Natural killer cell (primary cell): ENCODE measurements at regions not wholly inside any gene's neighbourhood (a gene's known extent, or its start where the extent isn't known, plus 50 kb on each side); places are given as distances from the start of the nearest gene placed in this dataset.

Experiments
- ATAC-seq, 3 donors: fragments of 150-1000 bp in 2 of 3; fragments of 200-7000 bp in 1 of 3; cut with Tn5 transposase; 1 replicate in 1 of 3; 2 replicates in 2 of 3; pipeline ENCODE4 v1.10.0; 2021; ENCODE audit warnings: mild to moderate bottlenecking in 2 of 3, moderate library complexity in 2 of 3
- DNase-seq, 2 donors: peaks; one replicate each; pipeline versions ENCODE4 v3.0.0 to v3.0.0-alpha.2; 2013 to 2021; ENCODE audit warnings: mixed read lengths in 1 of 2
- H3K27ac ChIP-seq: one replicate; pipeline ENCODE4 v1.5.1; 2013; ENCODE audit warnings: mild to moderate bottlenecking, low read length
- H3K27me3 ChIP-seq: one replicate; pipeline ENCODE4 v1.6.1; 2013; ENCODE audit warnings: low read length; ENCODE audit not compliant: control insufficient read depth, insufficient read depth
- H3K36me3 ChIP-seq: one replicate; pipeline ENCODE4 v1.6.1; 2013; ENCODE audit warnings: low read length; ENCODE audit not compliant: control insufficient read depth, insufficient read depth
- H3K4me1 ChIP-seq: one replicate; pipeline ENCODE4 v1.6.1; 2013; ENCODE audit warnings: low read length; ENCODE audit not compliant: control insufficient read depth, insufficient read depth
- H3K4me3 ChIP-seq: one replicate; pipeline ENCODE4 v1.5.1; 2013; ENCODE audit warnings: low read length
- H3K9me3 ChIP-seq: one replicate; pipeline ENCODE4 v1.6.1; 2013; ENCODE audit warnings: low read length; ENCODE audit not compliant: control insufficient read depth, insufficient read depth
- H3K27ac Mint-ChIP-seq, 2 donors: one replicate each; pipeline ENCODE4 v1.8.0; 2022; ENCODE audit warnings: mild to moderate bottlenecking in 2 of 2, mixed read lengths in 2 of 2, moderate library complexity in 1 of 2
- H3K27me3 Mint-ChIP-seq, 2 donors: one replicate each; pipeline ENCODE4 v1.8.0; 2022; ENCODE audit warnings: low read depth in 2 of 2, mixed read lengths in 2 of 2
- H3K36me3 Mint-ChIP-seq: one replicate; pipeline ENCODE4 v1.8.0; 2022; ENCODE audit warnings: mixed read lengths
- H3K4me1 Mint-ChIP-seq, 2 donors: one replicate each; pipeline ENCODE4 v1.8.0; 2022; ENCODE audit warnings: mixed read lengths in 2 of 2
- H3K4me3 Mint-ChIP-seq: one replicate; pipeline ENCODE4 v1.8.0; 2022; ENCODE audit warnings: mild to moderate bottlenecking, moderate library complexity, mixed read lengths
- H3K9me3 Mint-ChIP-seq, 2 donors: one replicate each; pipeline ENCODE4 v1.8.0; 2022; ENCODE audit warnings: mixed read lengths in 2 of 2
- WGBS: methylation state at CpG from one replicate; pipeline ENCODE4 v1.1.7; 2013; ENCODE audit warnings: missing lambda C conversion rate; ENCODE audit not compliant: insufficient coverage; 5-methylcytosine and 5-hydroxymethylcytosine counted together
- intact Hi-C: fragments of 100-400 bp; cut with micrococcal nuclease; formaldehyde crosslinking; loops from one replicate; pipeline ENCODE4 v1.14.2; 2022
- TF ChIP-seq, protein P1 (sequence below): fragments of 200-600 bp; IDR thresholded peaks from one replicate; pipeline ENCODE4 v1.8.0; 2022; ENCODE audit warnings: antibody characterized with exemption

GRCh38 chr12:93153321-93153720 is 224.2 kb upstream of the EEA1 start:
- H3K9me3 Mint-ChIP-seq = peaks cover 0 to 3% of the 10 kb centered on the region in 2 donors
- H3K27ac Mint-ChIP-seq = no peak overlapping the region
- Histone ChIP-seq H3K9me3 (no peaks in the 10 kb centered on the region), H3K27me3 (no peaks in the 10 kb centered on the region), H3K27ac (no peak overlapping the region), H3K4me1 (no peaks in the 10 kb centered on the region), H3K4me3 (no peak overlapping the region), H3K36me3 (no peaks in the 10 kb centered on the region)
- intact Hi-C loops = no loop called here
- H3K36me3 Mint-ChIP-seq = no peaks in the 10 kb centered on the region
- peaks cover 5 to 13% of the 10 kb centered on the region in 2 donors for H3K27me3 Mint-ChIP-seq
- no peak for DNase-seq
- no peaks in the 10 kb centered on the region for H3K4me1 Mint-ChIP-seq
- WGBS = 82% methylated on average over 3 of the region's 3 CpGs
- ATAC-seq = no peak
- no peak overlapping the region for H3K4me3 Mint-ChIP-seq
- TF ChIP-seq, protein P1, sequence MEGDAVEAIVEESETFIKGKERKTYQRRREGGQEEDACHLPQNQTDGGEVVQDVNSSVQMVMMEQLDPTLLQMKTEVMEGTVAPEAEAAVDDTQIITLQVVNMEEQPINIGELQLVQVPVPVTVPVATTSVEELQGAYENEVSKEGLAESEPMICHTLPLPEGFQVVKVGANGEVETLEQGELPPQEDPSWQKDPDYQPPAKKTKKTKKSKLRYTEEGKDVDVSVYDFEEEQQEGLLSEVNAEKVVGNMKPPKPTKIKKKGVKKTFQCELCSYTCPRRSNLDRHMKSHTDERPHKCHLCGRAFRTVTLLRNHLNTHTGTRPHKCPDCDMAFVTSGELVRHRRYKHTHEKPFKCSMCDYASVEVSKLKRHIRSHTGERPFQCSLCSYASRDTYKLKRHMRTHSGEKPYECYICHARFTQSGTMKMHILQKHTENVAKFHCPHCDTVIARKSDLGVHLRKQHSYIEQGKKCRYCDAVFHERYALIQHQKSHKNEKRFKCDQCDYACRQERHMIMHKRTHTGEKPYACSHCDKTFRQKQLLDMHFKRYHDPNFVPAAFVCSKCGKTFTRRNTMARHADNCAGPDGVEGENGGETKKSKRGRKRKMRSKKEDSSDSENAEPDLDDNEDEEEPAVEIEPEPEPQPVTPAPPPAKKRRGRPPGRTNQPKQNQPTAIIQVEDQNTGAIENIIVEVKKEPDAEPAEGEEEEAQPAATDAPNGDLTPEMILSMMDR = no peak

DNA sequence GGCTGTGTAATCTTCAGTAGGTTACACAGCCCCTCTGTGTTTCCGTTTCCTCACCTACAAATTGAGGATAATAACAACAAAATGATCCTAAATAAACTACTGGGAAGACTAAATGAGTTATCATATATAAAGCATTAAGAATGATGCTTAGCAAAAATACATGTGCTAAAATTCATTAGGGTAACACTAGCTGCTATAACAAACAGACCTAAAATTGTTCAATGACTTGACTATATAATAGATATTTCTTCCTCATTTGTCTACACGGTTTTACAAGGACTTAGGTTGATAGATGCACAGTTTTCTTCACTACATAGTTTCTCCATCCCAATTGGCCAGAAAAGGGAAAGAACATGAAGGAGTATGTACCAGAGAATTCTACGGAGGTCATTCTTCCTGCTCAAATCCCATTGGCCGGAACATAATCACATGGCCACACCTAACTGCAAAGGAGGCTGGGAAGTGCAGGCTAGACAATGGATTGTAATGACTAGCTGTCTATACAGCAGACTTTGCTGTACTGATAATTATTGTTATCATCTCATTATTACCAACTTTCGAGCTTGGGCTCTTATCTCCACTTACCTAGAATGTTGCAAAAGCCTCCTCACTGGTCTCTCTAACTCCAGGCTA is 223.5 kb upstream of the NUDT4 start:
- Histone ChIP-seq H3K4me1 (no peaks in the 10 kb centered on the region), H3K36me3 (no peaks in the 10 kb centered on the region), H3K27ac (no peak overlapping the region), H3K9me3 (no peaks in the 10 kb centered on the region), H3K4me3 (no peak overlapping the region), H3K27me3 (no peaks in the 10 kb centered on the region)
- Mint-ChIP-seq H3K4me1 (no peaks in the 10 kb centered on the region), H3K4me3 (no peak overlapping the region), H3K36me3 (no peaks in the 10 kb centered on the region), H3K27me3 (peaks cover 5 to 13% of the 10 kb centered on the region in 2 donors), H3K9me3 (peaks cover 0 to 3% of the 10 kb centered on the region in 2 donors), H3K27ac (no peak overlapping the region)
- TF ChIP-seq, protein P1 = no peak
- no peak for DNase-seq
- intact Hi-C loops = no loop called here
- 98% methylated on average over 3 of the region's 5 CpGs for WGBS
- no peak for ATAC-seq

DNA sequence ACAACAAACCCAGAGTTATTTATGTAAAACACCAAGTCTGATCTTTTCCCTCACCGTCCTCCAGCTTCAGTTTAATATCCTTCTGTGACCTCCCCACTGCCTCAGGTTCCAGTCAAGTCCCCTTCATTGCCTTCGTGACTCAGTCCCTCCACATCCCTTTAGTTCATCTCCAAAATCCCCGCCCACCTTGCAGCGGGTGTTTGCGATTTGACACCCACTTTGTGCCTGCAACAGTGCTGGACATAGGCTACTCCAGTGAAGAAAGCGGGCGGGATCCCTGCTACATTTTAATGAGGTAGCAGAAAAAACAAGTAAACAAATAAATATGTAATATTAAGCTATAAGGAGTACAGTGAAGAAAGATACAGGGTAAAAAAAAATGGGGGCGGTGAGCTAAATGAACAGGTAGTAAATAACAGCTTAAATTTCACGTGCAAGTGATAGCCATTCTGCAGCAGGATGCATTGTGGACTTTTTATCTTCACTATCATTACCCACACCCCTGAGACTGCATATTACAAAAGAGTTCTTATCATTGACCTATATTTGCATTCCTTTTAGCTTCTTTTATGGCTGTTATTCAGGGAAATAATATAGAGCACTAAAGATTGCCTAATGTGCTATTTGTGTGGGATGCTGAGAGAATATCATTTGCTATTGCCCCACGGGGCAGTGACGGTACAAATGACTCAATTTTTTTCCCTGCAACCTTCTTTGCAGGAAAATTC is 222.8 kb upstream of the NUDT4 start:
- H3K9me3 Mint-ChIP-seq = peaks cover 0 to 3% of the 10 kb centered on the region in 2 donors
- 83% methylated on average over 8 of the region's 11 CpGs for WGBS
- no peaks in the 10 kb centered on the region for H3K36me3 Mint-ChIP-seq
- H3K27ac Mint-ChIP-seq = no peak overlapping the region
- intact Hi-C loops = no loop called here
- no peaks in the 10 kb centered on the region for H3K4me1 Mint-ChIP-seq
- Histone ChIP-seq H3K27ac (no peak overlapping the region), H3K4me1 (no peaks in the 10 kb centered on the region), H3K27me3 (no peaks in the 10 kb centered on the region), H3K4me3 (no peak overlapping the region), H3K9me3 (no peaks in the 10 kb centered on the region), H3K36me3 (no peaks in the 10 kb centered on the region)
- ATAC-seq = no peak
- TF ChIP-seq, protein P1 = no peak
- H3K4me3 Mint-ChIP-seq = no peak overlapping the region
- H3K27me3 Mint-ChIP-seq = peaks cover 7 to 13% of the 10 kb centered on the region in 2 donors
- no peak for DNase-seq
